GM18867 (cell line): ENCODE measurements at regions not wholly inside any gene's neighbourhood (a gene's known extent, or its start where the extent isn't known, plus 50 kb on each side); places are given as distances from the start of the nearest gene placed in this dataset.
"Not testable (repeated sequence)": the region's sequence is repeated elsewhere in the genome, so short reads cannot be mapped to it uniquely, and the experiment has no call there.

Experiments
- ATAC-seq: cut with Tn5 transposase; IDR thresholded peaks from one replicate; pipeline ENCODE4 v1.9.1; 2021; ENCODE audit warnings: mild to moderate bottlenecking, moderate library complexity; ENCODE audit not compliant: unreplicated experiment

- no peak for ATAC-seq
Measured at GRCh38 chr2:201568217-201568820, 75.0 kb downstream of the TMEM237 start.

- ATAC-seq = peak; percentile 6
Measured at GRCh38 chr2:201559067-201559710, 84.1 kb downstream of the TMEM237 start.

- peak; percentile 49 for ATAC-seq
Measured at GRCh38 chr2:201558665-201559064, 84.6 kb downstream of the TMEM237 start.

GRCh38 chr2:201558232-201558631 is 85.1 kb downstream of the TMEM237 start:
- ATAC-seq = no peak

GRCh38 chr2:201551901-201552300 is 91.4 kb downstream of the TMEM237 start:
- no peak for ATAC-seq

GRCh38 chr2:201546576-201546975 is 95.0 kb downstream of the STRADB start:
- no peak for ATAC-seq

GRCh38 chr2:201542291-201542690 is 90.8 kb downstream of the STRADB start:
- ATAC-seq = no peak

GRCh38 chr2:201539271-201539670 is 87.7 kb downstream of the STRADB start:
- not testable (repeated sequence) for ATAC-seq

GRCh38 chr2:201538025-201538424 is 86.5 kb downstream of the STRADB start:
- ATAC-seq = no peak

GRCh38 chr2:201536754-201537153 is 85.2 kb downstream of the STRADB start:
- ATAC-seq = no peak

GRCh38 chr2:201536046-201536445 is 84.5 kb downstream of the STRADB start:
- ATAC-seq = no peak

- peak; percentile 95 for ATAC-seq
Measured at GRCh38 chr2:201532686-201533304, 81.3 kb downstream of the STRADB start.
